Body of pancreas (tissue), 4 donors: ENCODE measurements at regions not wholly inside any gene's neighbourhood (a gene's known extent, or its start where the extent isn't known, plus 50 kb on each side); places are given as distances from the start of the nearest gene placed in this dataset.

Source experiments
- CTCF ChIP-seq, 7 experiments: fragments of 450-650 bp in 4 of 7; fragments of 200-600 bp in 3 of 7; sonication (generic) in 3 of 7; IDR thresholded peaks; one replicate each; pipeline ENCODE4 v1.5.1; 2016 to 2019; ENCODE audit warnings: antibody characterized with exemption in 7 of 7
- POLR2A ChIP-seq, 3 donors: fragments of 450-650 bp; IDR thresholded peaks; one replicate each; pipeline ENCODE4 v1.6.1; 2016; ENCODE audit warnings: antibody characterized with exemption in 3 of 3, mild to moderate bottlenecking in 2 of 3

DNA sequence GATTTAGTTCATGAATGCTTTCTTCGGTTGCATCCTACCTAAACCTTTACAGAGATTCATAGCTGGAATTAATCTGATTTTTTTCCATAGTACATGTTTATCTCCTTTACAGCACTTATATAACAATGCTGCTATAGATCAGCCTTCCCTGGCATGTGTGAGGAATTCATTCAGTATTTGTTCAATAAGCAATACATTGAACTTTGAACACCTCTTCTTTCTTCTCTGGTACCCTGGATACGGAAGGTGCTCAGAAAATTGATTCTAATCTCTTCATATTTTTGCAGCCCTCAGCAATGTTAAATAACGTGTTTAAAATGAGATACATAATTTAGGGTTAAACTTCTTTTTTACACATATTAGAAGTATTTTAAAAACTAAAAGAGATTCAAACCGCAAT lies 467.4 kb downstream of the TRIML1 start:
- TF ChIP-seq CTCF (IDR thresholded peaks at IDR 0.05): no peak
- no peak for TF ChIP-seq POLR2A (IDR thresholded peaks at IDR 0.05)
